ENCODE measurements at regions not wholly inside any gene's neighbourhood (a gene's known extent, or its start where the extent isn't known, plus 50 kb on each side); places are given as distances from the start of the nearest gene placed in this dataset.

GRCh38 chr2:8489751-8490150 lies 192.1 kb upstream of the ID2 start:
- no TSS peak for BruUV-seq (replicated peaks)
- CTCF ChIA-PET: no interaction called here

GRCh38 chr2:8490166-8490721 lies 191.6 kb upstream of the ID2 start:
- H2AFZ ChIP-seq (ENCODE audit: low read depth, low read length, poor library complexity, severe bottlenecking): no peak overlapping the region
- ChIA-PET CTCF (no interaction called here), POLR2A (no interaction called here), RAD21 (ENCODE audit: low non-redundant PET in 1 of 2, low total read pairs in 2 of 2, uncharacterized antibody in 2 of 2, unreplicated experiment in 2 of 2) (no interaction called here)
- TF ChIP-seq EZH2 (IDR thresholded peaks at IDR 0.05) (no peak), ELF1 (IDR thresholded peaks at IDR 0.05; ENCODE audit: borderline replicate concordance, low read depth) (no peak), REST (IDR thresholded peaks at IDR 0.05; ENCODE audit: low read depth) (no peak), ZFX (IDR thresholded peaks at IDR 0.05) (no peak), CTCF (IDR thresholded peaks at IDR 0.05 in 2 of 3, conservative IDR thresholded peaks at IDR 0.05 in 1 of 3; ENCODE audit: borderline replicate concordance in 1 of 3, insufficient read depth in 1 of 3, low read depth in 2 of 3, low read length in 2 of 3) (no peak), SP1 (IDR thresholded peaks at IDR 0.05; ENCODE audit: low read depth) (no peak), RAD21 (IDR thresholded peaks at IDR 0.05; ENCODE audit: low read depth) (no peak), JUND (IDR thresholded peaks at IDR 0.05) (no peak)
- H3K9me3 ChIP-seq (ENCODE audit: control insufficient read depth in 1 of 2, insufficient read depth in 1 of 2, low read depth in 1 of 2, low read length in 2 of 2): no peaks in the 10 kb centered on the region
- H3K36me3 ChIP-seq (ENCODE audit: control insufficient read depth in 1 of 2, insufficient read depth in 2 of 2, low read length in 2 of 2): no peaks in the 10 kb centered on the region
- H3K27ac ChIP-seq (ENCODE audit: low read depth, low read length): no peak overlapping the region
- H3K27me3 ChIP-seq (ENCODE audit: insufficient read depth, low read length): no peaks in the 10 kb centered on the region
- H4K20me1 ChIP-seq (ENCODE audit: insufficient read depth): no peaks in the 10 kb centered on the region
- intact Hi-C loops (cut with micrococcal nuclease): no loop called here
- H3K79me2 ChIP-seq (ENCODE audit: insufficient read depth, low read length): no peaks in the 10 kb centered on the region
- DNase-seq (ENCODE audit: low read depth, low spot score) (no peak), ATAC-seq (no peak)
- no peaks in the 10 kb centered on the region for H3K9me2 ChIP-seq (ENCODE audit: insufficient read depth)
- no peak overlapping the region for H3K9ac ChIP-seq (ENCODE audit: low read length)
- BruUV-seq (replicated peaks): no TSS peak
- H3K4me1 ChIP-seq (ENCODE audit: control insufficient read depth in 1 of 2, insufficient read depth in 2 of 2, low read length in 2 of 2): peaks cover 0 to 8% of the 10 kb centered on the region in 2 experiments; a peak in 1 of 4 replicates
- H3K4me3 ChIP-seq (replicated peaks in 1 of 2; ENCODE audit: low read depth in 1 of 2, low read length in 2 of 2): no peak overlapping the region
- no peak overlapping the region for H3K4me2 ChIP-seq (ENCODE audit: low read length)

More at GRCh38 chr2:8489751-8490150, 192.1 kb upstream of the ID2 start:
- no peak overlapping the region for H2AFZ ChIP-seq (ENCODE audit: low read depth, low read length, poor library complexity, severe bottlenecking)
- ChIA-PET RAD21 (ENCODE audit: low non-redundant PET in 1 of 2, low total read pairs in 2 of 2, uncharacterized antibody in 2 of 2, unreplicated experiment in 2 of 2) (no interaction called here), POLR2A (no interaction called here)
- ATAC-seq (no peak), DNase-seq (ENCODE audit: low read depth, low spot score) (no peak)
- H3K36me3 ChIP-seq (ENCODE audit: control insufficient read depth in 1 of 2, insufficient read depth in 2 of 2, low read length in 2 of 2): no peaks in the 10 kb centered on the region
- TF ChIP-seq MAX (IDR thresholded peaks at IDR 0.05): no peak
- no peak for TF ChIP-seq SP1 (IDR thresholded peaks at IDR 0.05; ENCODE audit: low read depth)
- no peak for TF ChIP-seq FOSL1 (IDR thresholded peaks at IDR 0.05; ENCODE audit: low read depth)
- no peaks in the 10 kb centered on the region for H4K20me1 ChIP-seq (ENCODE audit: insufficient read depth)
- H3K79me2 ChIP-seq (ENCODE audit: insufficient read depth, low read length): no peaks in the 10 kb centered on the region
- no peak overlapping the region for H3K9ac ChIP-seq (ENCODE audit: low read length)
- H3K9me3 ChIP-seq (ENCODE audit: control insufficient read depth in 1 of 2, insufficient read depth in 1 of 2, low read depth in 1 of 2, low read length in 2 of 2): no peaks in the 10 kb centered on the region
- H3K9me2 ChIP-seq (ENCODE audit: insufficient read depth): no peaks in the 10 kb centered on the region
- H3K27ac ChIP-seq (ENCODE audit: low read depth, low read length): no peak overlapping the region
- no peaks in the 10 kb centered on the region for H3K27me3 ChIP-seq (ENCODE audit: insufficient read depth, low read length)
- H3K4me1 ChIP-seq (ENCODE audit: control insufficient read depth in 1 of 2, insufficient read depth in 2 of 2, low read length in 2 of 2): peaks cover 0 to 3% of the 10 kb centered on the region in 2 experiments; a peak in 1 of 4 replicates
- no peak overlapping the region for H3K4me3 ChIP-seq (replicated peaks in 1 of 2; ENCODE audit: low read depth in 1 of 2, low read length in 2 of 2)
- H3K4me2 ChIP-seq (ENCODE audit: low read length): no peak overlapping the region
- intact Hi-C loops (cut with micrococcal nuclease): no loop called here
